OCI-LY7 (cell line): ENCODE measurements at regions not wholly inside any gene's neighbourhood (a gene's known extent, or its start where the extent isn't known, plus 50 kb on each side); places are given as distances from the start of the nearest gene placed in this dataset.

Experiments
- CTCF ChIP-seq: fragments of 200-600 bp; sonication (generic); conservative IDR thresholded peaks from 2 replicates; pipeline ENCODE4 v1.5.1; 2014; ENCODE audit warnings: mild to moderate bottlenecking, antibody characterized with exemption, low read length, moderate library complexity, mixed read lengths
- EZH2phosphoT487 ChIP-seq: fragments of 200-600 bp; sonication (generic); IDR thresholded peaks from 2 replicates; pipeline ENCODE4 v1.6.1; 2018; ENCODE audit warnings: low read depth, borderline replicate concordance, mild to moderate bottlenecking, mixed run types, antibody characterized with exemption, low read length, moderate library complexity, mixed read lengths

- TF ChIP-seq CTCF (no peak), EZH2phosphoT487 (no peak)
Measured at GRCh38 chr17:69950701-69951418, 124.2 kb upstream of the KCNJ16 start.
